ENCODE measurements at regions not wholly inside any gene's neighbourhood (a gene's known extent, or its start where the extent isn't known, plus 50 kb on each side); places are given as distances from the start of the nearest gene placed in this dataset.

- DNase-seq, result no peak
- no peak for ATAC-seq
- intact Hi-C loops (cut with DNase I, micrococcal nuclease), result no loop called here
Measured at GRCh38 chr13:37417060-37417441, 181.5 kb downstream of the POSTN start.

GRCh38 chr13:37416291-37417059 is 182.1 kb downstream of the POSTN start:
- intact Hi-C loops (cut with DNase I, micrococcal nuclease), result no loop called here
- DNase-seq (no peak), ATAC-seq (no peak)

- ATAC-seq, result no peak
- no peak for DNase-seq
- intact Hi-C loops (cut with DNase I, micrococcal nuclease), result no loop called here
Measured at GRCh38 chr13:37413161-37413560, 185.4 kb downstream of the POSTN start.

- intact Hi-C loops (cut with DNase I, micrococcal nuclease), result no loop called here
- DNase-seq (no peak), ATAC-seq (no peak)
Measured at GRCh38 chr13:37412241-37412921, 186.2 kb downstream of the POSTN start.

- intact Hi-C loops (cut with DNase I, micrococcal nuclease), result no loop called here
- ATAC-seq (no peak), DNase-seq (no peak)
Measured at GRCh38 chr13:37410316-37410715, 188.3 kb downstream of the POSTN start.

- DNase-seq (no peak), ATAC-seq (no peak)
- intact Hi-C loops (cut with DNase I, micrococcal nuclease), result no loop called here
Measured at GRCh38 chr13:37409756-37410155, 188.8 kb downstream of the POSTN start.

- intact Hi-C loops (cut with DNase I, micrococcal nuclease), result no loop called here
- ATAC-seq (no peak), DNase-seq (no peak)
Measured at GRCh38 chr13:37407156-37407555, 191.4 kb downstream of the POSTN start.

- DNase-seq (no peak), ATAC-seq (no peak)
- intact Hi-C loops (cut with DNase I, micrococcal nuclease), result no loop called here
Measured at GRCh38 chr13:37406031-37406430, 192.5 kb downstream of the POSTN start.

GRCh38 chr13:37403776-37404527 is 194.6 kb downstream of the POSTN start:
- ATAC-seq (no peak), DNase-seq (no peak)
- intact Hi-C loops (cut with DNase I, micrococcal nuclease), result no loop called here

- DNase-seq (no peak), ATAC-seq (no peak)
- intact Hi-C loops (cut with DNase I, micrococcal nuclease), result no loop called here
Measured at GRCh38 chr13:37401721-37402120, 196.8 kb downstream of the POSTN start.

GRCh38 chr13:37397535-37397934 is 201.0 kb downstream of the POSTN start:
- intact Hi-C loops (cut with DNase I, micrococcal nuclease), result no loop called here
- ATAC-seq (no peak), DNase-seq (no peak)

- intact Hi-C loops (cut with DNase I, micrococcal nuclease), result no loop called here
- DNase-seq (no peak), ATAC-seq (no peak)
Measured at GRCh38 chr13:37395544-37395943, 203.0 kb downstream of the POSTN start.

- no peak for ATAC-seq
- intact Hi-C loops (cut with DNase I, micrococcal nuclease), result no loop called here
- DNase-seq, result no peak
Measured at GRCh38 chr13:37392389-37392788, 206.2 kb downstream of the POSTN start.

GRCh38 chr13:37390735-37391134 is 207.8 kb downstream of the POSTN start:
- DNase-seq (no peak), ATAC-seq (no peak)
- intact Hi-C loops (cut with DNase I, micrococcal nuclease), result no loop called here

GRCh38 chr13:37385956-37386670 is 212.5 kb downstream of the POSTN start:
- intact Hi-C loops (cut with DNase I, micrococcal nuclease), result no loop called here
- DNase-seq (no peak), ATAC-seq (no peak)

- no peak for ATAC-seq
- intact Hi-C loops (cut with DNase I, micrococcal nuclease), result no loop called here
- no peak for DNase-seq
Measured at GRCh38 chr13:37385248-37385647, 213.3 kb downstream of the POSTN start.

GRCh38 chr13:37383856-37384370 is 214.7 kb downstream of the POSTN start:
- intact Hi-C loops (cut with DNase I, micrococcal nuclease), result no loop called here
- ATAC-seq, result no peak
- no peak for DNase-seq

- DNase-seq (no peak), ATAC-seq (no peak)
- intact Hi-C loops (cut with DNase I, micrococcal nuclease), result no loop called here
Measured at GRCh38 chr13:37383046-37383445, 215.5 kb downstream of the POSTN start.

- intact Hi-C loops (cut with DNase I, micrococcal nuclease), result no loop called here
- DNase-seq (no peak), ATAC-seq (no peak)
Measured at GRCh38 chr13:37382146-37382545, 216.4 kb downstream of the POSTN start.

Data from left colon (tissue), 2 donors.